Tibial nerve (tissue), 3 donors: ENCODE measurements at regions not wholly inside any gene's neighbourhood (a gene's known extent, or its start where the extent isn't known, plus 50 kb on each side); places are given as distances from the start of the nearest gene placed in this dataset.

Experiments
- POLR2A ChIP-seq, 2 donors: fragments of 450-650 bp; IDR thresholded peaks; one replicate each; pipeline ENCODE4 v1.6.1; 2017; ENCODE audit warnings: antibody characterized with exemption in 2 of 2, mild to moderate bottlenecking in 2 of 2, moderate library complexity in 2 of 2
- TF ChIP-seq, protein P1 (sequence below), 5 experiments: fragments of 200-600 bp in 3 of 5; fragments of 450-650 bp in 2 of 5; sonication (generic) in 3 of 5; IDR thresholded peaks; one replicate each; pipeline ENCODE4 v1.5.1; 2016 to 2019; ENCODE audit warnings: antibody characterized with exemption in 5 of 5, mild to moderate bottlenecking in 3 of 5, moderate library complexity in 2 of 5

GRCh38 chr6:62683063-62683462, 397.0 kb upstream of the KHDRBS2 start:
- no peak for TF ChIP-seq POLR2A (IDR thresholded peaks at IDR 0.05)
- TF ChIP-seq, protein P1, sequence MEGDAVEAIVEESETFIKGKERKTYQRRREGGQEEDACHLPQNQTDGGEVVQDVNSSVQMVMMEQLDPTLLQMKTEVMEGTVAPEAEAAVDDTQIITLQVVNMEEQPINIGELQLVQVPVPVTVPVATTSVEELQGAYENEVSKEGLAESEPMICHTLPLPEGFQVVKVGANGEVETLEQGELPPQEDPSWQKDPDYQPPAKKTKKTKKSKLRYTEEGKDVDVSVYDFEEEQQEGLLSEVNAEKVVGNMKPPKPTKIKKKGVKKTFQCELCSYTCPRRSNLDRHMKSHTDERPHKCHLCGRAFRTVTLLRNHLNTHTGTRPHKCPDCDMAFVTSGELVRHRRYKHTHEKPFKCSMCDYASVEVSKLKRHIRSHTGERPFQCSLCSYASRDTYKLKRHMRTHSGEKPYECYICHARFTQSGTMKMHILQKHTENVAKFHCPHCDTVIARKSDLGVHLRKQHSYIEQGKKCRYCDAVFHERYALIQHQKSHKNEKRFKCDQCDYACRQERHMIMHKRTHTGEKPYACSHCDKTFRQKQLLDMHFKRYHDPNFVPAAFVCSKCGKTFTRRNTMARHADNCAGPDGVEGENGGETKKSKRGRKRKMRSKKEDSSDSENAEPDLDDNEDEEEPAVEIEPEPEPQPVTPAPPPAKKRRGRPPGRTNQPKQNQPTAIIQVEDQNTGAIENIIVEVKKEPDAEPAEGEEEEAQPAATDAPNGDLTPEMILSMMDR (IDR thresholded peaks at IDR 0.05), result no peak
